Bone marrow (tissue), 2 donors: ENCODE measurements at regions not wholly inside any gene's neighbourhood (a gene's known extent, or its start where the extent isn't known, plus 50 kb on each side); places are given as distances from the start of the nearest gene placed in this dataset.

Experiments used
- DNase-seq, 2 donors: peaks; one replicate each; lab custom pipeline; 2025; lab: John Stamatoyannopoulos, UW

- DNase-seq, result no peak
Observed at GRCh38 chr3:84439476-84439875, 519.3 kb upstream of the CADM2 start.

DNA sequence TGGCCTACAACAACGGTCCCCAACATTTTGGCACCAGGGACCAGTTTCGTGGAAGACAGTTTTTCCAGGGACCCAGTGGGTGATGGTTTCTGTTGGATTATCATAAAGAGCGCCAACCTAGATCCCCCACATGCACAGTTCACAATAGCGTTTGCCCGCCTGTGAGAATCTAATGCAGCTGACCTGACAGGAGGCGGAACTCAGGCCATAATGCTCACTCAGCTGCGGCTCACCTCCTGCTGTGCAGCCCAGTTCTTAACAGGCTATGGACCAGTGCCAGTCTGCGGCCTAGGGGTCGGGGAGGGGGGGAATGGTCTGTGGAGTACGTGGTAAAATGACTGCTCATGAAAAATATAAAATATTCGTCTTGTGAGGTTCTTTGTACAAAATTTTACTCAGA lies 518.5 kb upstream of the CADM2 start:
- no peak for DNase-seq

- no peak for DNase-seq
Observed at GRCh38 chr3:84442533-84442932, 516.3 kb upstream of the CADM2 start.

DNA sequence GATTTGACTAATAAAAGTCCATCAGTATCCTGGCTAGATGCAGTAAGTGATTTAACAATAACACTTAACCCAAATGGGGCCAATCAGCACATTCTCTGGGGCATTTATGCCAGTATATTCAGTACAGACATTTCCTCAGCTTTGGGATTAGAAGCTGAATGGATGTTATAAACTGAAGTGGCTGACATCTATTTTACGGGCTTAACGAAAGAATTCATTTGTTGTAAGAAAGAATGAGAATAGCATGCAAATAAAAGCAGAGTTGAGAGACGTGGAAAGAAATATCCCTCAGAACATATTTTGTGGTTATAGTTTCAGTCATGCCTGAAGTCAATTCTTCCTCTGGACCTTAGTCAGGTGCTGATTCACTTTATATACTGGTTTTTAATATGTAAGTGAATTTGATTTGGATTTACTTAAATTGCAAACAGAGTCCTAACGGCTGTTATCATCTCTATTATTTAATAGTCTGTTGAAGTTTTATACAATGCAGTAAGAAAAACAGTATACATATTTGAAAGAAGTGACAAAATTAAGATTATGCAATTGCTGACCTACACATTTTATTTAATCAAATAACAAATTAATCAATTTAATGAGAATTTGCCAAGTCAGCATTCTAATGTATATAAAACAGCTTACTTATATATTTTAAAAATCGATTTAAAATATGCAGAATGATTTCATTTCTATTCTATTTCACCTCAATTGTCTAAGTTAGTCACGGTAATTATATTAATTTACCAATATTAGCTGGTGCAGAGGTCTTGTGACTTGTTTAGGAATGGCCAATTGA lies 513.9 kb upstream of the CADM2 start:
- DNase-seq, result no peak

DNA sequence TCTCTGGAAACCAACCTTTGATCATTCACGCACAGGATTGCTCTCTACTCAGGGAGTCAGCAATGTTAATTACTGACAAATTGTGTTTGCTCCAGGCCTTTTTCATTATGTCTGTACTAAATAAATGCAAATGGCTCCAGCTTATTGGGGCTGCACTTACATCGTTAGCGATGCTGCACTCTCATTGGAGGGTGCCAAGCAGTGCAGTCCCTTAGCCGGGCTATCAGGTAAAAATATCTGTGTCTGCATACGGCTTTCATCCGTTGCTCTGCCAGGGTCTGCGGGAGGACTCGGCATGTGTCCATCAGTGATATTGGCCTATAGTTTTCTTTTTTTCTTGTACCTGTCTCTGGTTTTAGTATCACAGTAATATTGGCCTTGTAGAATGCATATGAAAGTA lies 471.5 kb upstream of the CADM2 start:
- DNase-seq, result no peak

GRCh38 chr3:84504761-84505160 lies 454.0 kb upstream of the CADM2 start:
- DNase-seq, result no peak

GRCh38 chr3:84510007-84510406 lies 448.8 kb upstream of the CADM2 start:
- DNase-seq, result no peak

DNA sequence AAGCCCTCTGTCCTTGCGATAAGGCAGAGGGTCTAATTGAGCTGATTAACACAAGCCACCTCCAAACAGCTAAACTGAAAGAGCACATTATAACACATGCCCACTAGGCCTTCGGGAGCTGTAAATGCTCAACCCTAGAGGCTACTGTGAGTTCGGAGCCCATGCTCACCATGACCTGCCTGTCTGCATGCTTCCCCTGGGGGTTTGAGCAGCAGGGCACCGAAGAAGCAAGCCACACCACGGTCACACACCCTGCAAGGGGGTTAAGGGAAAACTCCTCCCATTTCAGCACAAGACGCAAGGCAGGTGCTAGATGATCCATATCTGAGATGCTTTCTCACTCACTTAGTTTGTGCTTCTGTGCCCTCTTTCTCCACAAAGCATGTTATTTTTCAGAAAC lies 435.9 kb upstream of the CADM2 start:
- DNase-seq, result no peak

- DNase-seq, result no peak
Observed at GRCh38 chr3:84536916-84537315, 421.9 kb upstream of the CADM2 start.

DNA sequence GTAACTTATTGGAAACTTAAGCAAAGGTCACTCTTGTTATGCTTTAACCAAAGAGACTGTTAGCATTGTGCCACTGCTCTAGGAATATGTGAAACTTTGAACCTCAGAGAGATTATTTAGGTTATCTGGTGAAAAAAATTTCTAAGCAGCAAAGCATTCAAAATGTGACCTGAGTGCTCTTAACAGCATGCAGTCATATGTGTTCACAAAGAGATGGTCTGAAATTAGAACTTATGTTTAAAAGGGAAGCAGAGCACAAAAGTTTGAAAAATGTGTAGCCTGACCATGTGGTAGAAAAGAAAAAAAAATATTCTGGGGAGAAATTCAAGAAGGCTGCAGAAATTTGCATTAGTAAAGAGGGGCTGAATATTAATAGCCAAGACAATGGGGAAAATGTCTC lies 420.2 kb upstream of the CADM2 start:
- no peak for DNase-seq

GRCh38 chr3:84547207-84547606 lies 411.6 kb upstream of the CADM2 start:
- DNase-seq, result no peak

- DNase-seq, result peak in 1 of 2 donors; percentile 5
Observed at GRCh38 chr3:84547971-84548970, 410.5 kb upstream of the CADM2 start.

GRCh38 chr3:84555629-84556028 lies 403.2 kb upstream of the CADM2 start:
- no peak for DNase-seq

DNA sequence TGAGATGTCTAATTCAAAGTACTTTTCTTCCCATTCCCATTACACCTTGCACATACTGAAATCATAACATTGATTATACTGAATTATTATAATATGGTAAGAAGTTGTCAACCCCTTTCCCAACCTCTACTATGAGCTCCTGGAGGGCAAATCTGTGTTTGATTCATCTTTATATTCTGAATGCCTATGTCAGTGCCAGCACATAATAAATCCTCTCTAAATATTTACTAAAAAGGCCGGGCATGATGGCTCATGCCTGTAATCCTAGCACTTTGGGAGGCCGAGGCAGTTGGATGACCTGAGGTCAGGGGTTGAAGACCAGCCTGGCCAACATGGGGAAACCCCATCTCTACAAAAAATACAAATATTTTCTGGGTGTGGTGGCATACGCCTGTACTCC lies 392.5 kb upstream of the CADM2 start:
- no peak for DNase-seq

GRCh38 chr3:84567796-84568195 lies 391.0 kb upstream of the CADM2 start:
- no peak for DNase-seq

DNA sequence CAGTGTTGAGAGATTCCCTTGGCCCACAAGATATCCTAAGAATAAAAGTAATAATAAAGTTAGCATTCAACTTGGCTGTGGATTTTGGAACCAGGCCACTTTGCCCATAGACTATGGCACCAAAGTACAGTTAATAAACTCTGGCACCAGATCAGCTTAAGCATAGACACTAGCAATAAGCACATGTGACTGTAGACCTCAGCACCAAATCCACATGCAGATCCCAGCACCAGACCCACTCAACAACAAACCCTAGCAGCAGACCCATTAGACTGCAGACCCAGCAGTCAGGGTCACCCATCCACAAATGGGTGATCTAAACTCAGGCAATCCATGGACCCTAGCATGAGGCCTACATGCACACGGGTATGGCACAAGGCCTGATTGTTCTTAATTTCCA lies 384.8 kb upstream of the CADM2 start:
- DNase-seq, result no peak

- no peak for DNase-seq
Observed at GRCh38 chr3:84586427-84586826, 372.4 kb upstream of the CADM2 start.

DNA sequence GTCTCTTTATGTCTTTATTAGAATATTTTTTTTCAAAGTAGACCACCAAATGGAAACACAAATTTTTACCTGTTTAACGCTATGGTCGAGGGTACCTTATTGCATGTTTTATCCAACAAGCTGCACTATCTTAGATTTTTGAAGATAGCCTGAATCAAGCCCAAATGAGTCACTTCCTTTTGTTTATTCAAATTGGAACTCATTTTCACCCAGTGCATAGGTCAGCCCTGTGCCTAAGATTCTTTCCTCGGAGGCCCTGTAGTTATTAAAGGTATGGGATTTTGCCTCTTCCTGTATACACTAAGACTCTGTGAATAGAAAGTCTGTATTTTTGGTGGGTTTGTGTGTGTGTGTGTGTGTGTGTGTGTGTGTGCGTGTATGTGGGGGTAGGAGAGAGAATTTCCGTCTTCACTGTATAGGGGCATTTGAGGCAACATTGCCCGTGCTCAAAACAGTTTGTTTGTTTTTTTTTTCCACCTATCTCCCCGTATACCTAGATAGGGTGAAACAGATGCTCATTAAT lies 358.0 kb upstream of the CADM2 start:
- no peak for DNase-seq

- no peak for DNase-seq
Observed at GRCh38 chr3:84601303-84601702, 357.5 kb upstream of the CADM2 start.

DNA sequence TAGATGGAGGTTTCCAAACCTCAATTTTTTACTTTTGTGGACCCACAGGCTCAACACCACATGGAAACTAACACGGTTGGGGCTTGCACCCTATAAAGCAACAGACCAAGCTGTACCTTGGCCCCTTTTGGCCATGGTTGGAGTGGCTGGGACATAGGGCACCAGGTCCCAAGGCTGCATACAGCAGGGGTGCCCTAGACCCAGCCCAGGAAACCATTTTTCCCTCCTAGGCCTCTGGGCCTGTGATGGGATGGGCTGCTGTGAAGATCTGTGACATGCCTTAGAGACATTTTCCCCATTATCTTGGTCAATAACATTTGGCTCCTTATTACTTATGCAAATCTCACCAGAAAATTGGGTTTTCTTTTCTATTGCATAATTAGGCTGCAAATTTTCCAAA lies 337.0 kb upstream of the CADM2 start:
- DNase-seq, result no peak

DNA sequence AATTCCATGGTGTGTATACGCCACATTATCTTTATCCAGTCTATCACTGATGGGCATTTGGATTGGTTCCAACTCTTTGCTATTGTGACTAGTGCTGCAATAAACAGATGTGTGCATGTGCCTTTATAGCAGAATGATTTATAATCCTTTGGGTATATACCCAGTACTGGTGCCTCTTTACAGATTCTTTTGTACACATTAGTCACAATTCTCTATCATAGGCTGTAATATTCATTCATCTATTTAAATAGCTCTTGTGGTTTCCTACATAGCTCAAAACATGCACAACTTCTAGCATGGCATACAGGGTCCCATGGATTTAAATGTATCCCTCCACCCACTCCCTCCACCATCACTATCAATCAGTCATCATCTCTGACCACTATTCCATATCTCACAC lies 324.1 kb upstream of the CADM2 start:
- DNase-seq, result no peak

DNA sequence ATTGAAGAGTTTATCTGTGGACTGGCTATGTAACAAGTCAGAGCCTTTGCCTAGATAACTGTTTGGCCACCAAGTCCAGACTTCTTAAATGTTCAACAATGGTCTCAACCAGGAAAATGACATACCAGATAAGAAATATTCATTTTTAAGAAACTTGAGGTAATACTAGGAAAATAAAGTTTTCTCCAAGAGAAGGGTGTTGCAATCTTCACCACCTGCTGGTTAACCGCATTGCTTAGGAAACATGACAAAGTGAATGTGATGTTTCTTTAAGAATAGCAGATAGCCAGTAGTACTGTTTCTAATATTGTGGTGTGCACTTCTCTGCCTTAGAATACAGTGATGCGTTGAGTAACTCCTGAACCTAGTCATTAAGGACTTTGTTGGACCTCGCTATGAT lies 321.5 kb upstream of the CADM2 start:
- DNase-seq, result no peak

- no peak for DNase-seq
Observed at GRCh38 chr3:84666468-84666867, 292.3 kb upstream of the CADM2 start.
